Effector CD8-positive, alpha-beta T cell (primary cell): ENCODE measurements at regions not wholly inside any gene's neighbourhood (a gene's known extent, or its start where the extent isn't known, plus 50 kb on each side); places are given as distances from the start of the nearest gene placed in this dataset.

Experiments
- DNase-seq: peaks from one replicate; lab custom pipeline; 2025; lab: John Stamatoyannopoulos, UW

- DNase-seq = no peak
Observed at GRCh38 chr10:29962166-29962850, 97.1 kb downstream of the JCAD start.

- no peak for DNase-seq
Observed at GRCh38 chr10:29961351-29961750, 98.0 kb downstream of the JCAD start.

- DNase-seq = no peak
Observed at GRCh38 chr10:29960261-29960660, 99.1 kb downstream of the JCAD start.

DNA sequence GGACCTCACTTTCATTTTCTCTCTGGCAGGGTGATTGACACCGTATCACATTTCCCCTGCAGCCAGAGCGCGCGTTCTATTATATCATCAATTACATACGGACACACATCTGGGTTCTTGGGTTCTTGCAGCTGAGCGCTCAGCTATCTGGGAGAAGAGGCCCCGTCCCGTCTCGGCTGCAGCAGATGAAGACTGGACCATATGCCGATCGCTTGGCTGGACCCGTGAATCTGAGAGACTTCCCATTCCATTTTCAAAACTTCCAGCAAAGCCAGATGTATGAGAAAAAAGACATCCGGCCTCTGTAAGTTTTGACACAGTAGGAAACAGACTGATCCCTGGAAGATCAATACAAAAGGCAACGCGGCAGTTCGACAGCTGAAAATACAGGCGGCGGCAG, 99.8 kb downstream of the JCAD start:
- no peak for DNase-seq

DNA sequence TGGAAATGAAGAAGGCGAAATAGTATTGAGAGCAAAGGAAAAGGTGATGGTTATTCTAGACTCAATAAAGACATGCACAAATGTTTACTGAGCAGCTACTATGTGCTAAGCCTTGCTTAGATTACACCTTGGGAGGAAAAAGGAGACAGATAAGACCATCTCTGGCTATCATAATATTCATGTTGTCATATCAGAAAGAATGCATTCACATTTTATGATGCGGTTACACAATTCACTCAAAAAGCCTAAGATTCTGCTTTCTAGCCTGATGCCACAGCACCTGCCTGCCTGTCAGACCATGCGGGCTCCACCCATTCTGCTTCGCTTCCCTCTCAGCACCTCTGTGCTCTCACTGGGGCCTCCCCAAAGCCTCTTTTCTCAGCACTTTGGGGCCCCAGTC, 100.9 kb downstream of the JCAD start:
- no peak for DNase-seq

GRCh38 chr10:29957907-29958331, 101.5 kb downstream of the JCAD start:
- no peak for DNase-seq

GRCh38 chr10:29957236-29957635, 102.2 kb downstream of the JCAD start:
- no peak for DNase-seq

GRCh38 chr10:29956335-29956924, 103.0 kb downstream of the JCAD start:
- DNase-seq = no peak

DNA sequence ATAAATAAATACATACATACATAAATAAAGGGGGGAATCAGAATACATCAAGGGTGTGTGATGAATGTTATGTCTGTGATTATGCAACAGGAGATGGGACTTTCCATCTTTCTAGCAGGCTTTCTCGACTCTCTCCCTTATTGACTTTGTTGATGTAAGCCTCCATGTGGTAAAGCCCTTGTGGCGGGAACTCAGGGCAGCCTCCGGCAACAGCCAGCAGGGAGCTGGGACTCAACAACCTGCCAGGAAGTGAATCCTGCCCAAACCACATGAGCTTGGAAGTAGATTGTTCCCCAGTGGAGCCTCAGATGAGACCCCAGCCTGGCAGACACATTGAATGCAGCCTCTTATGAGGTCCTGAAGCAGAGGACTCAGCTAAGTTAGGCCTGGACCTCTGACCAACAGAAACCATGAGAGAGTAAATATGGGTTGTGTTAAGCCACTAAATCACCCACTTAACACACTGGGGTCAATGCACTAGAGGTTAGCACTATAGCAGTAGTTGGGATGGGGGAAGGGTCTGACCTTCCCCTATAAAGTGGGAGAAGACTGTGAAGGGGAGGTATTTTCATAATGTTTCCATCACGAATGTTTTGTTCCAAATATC, 104.0 kb downstream of the JCAD start:
- DNase-seq = no peak

- no peak for DNase-seq
Observed at GRCh38 chr10:29951441-29951931, 107.9 kb downstream of the JCAD start.

- DNase-seq = no peak
Observed at GRCh38 chr10:29950391-29950790, 109.0 kb downstream of the JCAD start.

DNA sequence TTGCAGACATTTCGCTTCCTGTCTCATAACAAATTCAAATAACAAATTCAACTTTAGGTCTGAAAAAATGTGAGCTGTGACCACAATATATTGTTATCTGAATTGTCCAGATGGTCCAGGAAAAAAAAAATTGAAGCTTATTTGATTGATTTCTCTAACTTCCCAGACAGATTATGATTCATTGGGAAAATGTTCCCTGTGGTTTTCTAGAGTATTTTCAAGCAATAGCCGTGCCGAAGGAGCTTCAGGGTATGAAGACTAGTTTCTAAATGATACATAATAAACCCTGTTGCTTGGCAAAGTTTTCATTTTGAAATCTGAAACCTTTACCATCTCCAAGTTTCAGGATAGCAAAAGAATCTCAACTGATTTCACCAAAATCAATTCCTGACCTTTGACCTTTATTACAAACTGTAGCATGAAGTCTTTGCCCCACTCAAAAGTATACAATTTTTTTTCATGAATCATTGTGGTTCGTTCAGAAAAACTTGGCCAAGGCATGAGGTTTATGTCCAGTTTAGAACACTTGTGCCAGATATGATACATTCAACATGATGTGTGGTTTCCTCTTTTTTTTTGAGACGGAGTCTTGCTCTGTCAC, 109.9 kb downstream of the JCAD start:
- DNase-seq = no peak

- DNase-seq = no peak
Observed at GRCh38 chr10:29948881-29949355, 110.5 kb downstream of the JCAD start.

DNA sequence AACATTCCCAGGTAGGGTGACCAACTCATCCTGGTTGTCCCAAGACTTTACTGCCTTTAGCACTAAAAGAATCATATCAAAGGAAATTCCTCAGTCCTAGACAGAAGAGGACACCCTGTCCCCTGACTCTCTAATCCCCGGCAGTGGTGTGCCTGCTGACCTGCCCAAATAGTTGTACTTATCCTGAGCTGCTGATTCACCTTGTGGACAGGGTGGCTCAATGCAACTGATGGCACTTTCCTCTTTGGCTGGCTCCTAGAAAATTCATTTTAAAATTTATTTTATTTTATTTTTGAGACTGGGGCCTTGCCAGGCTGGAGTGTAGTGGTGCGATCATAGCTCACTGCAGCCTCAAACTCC, 111.7 kb downstream of the JCAD start:
- DNase-seq = no peak

GRCh38 chr10:29946953-29947700, 112.3 kb downstream of the JCAD start:
- DNase-seq = no peak

GRCh38 chr10:29946614-29946952, 112.8 kb downstream of the JCAD start:
- no peak for DNase-seq

- DNase-seq = no peak
Observed at GRCh38 chr10:29941476-29941875, 117.9 kb downstream of the JCAD start.

DNA sequence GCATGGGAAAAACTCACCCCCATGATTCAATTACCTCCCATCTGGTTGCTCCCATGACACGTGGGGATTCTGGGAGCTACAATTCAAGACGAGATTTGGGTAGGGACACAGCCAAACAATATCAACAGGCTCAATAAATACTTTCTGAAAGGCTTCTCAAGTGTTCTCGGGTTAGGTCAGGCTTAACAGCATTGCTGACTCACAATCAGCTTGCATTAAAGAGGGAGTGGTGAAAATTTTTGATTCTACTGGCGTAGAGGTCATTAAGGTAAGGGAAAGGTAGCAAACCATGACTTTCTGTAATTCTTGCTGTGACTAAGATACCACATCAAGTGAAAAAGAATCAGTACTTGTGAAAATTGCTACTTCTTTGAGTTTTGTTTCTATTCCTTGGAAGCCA, 126.4 kb downstream of the JCAD start:
- DNase-seq = no peak

DNA sequence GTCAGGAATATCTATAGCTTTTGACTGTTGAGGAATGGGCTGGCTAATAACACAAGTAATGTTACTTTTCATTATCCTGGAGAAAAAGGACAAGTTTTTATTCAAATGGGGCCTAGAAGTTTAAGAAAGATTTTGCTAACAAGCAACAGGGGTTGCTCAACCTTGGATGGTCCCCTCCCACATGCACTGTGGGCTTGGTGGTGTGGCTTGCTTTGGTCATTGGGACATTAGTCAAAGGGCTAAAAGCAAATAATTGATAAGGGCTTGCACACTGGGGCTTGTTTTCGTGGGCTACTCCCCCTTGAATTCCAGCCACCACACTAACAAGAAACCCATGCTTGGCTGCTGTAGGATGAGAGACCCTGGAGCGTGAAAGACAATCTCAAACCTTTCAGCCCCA, 127.6 kb downstream of the JCAD start:
- DNase-seq = no peak

- DNase-seq = no peak
Observed at GRCh38 chr10:29929006-29929405, 130.4 kb downstream of the JCAD start.

GRCh38 chr10:29926693-29927048, 132.7 kb downstream of the JCAD start:
- no peak for DNase-seq
